Esophagus squamous epithelium (tissue), 4 donors: ENCODE measurements at regions not wholly inside any gene's neighbourhood (a gene's known extent, or its start where the extent isn't known, plus 50 kb on each side); places are given as distances from the start of the nearest gene placed in this dataset.

Experiments used
- POLR2A ChIP-seq, 4 donors: fragments of 450-650 bp; IDR thresholded peaks; one replicate each; pipeline ENCODE4 v1.6.1; 2017; ENCODE audit warnings: antibody characterized with exemption in 4 of 4, mild to moderate bottlenecking in 4 of 4, moderate library complexity in 3 of 4
- TF ChIP-seq, protein P1 (sequence below), 6 experiments: fragments of 450-650 bp in 4 of 6; fragments of 200-600 bp in 2 of 6; sonication (generic) in 2 of 6; IDR thresholded peaks; one replicate each; pipeline ENCODE4 v1.5.1; 2016 to 2019; ENCODE audit warnings: antibody characterized with exemption in 6 of 6, mild to moderate bottlenecking in 4 of 6, moderate library complexity in 4 of 6

DNA sequence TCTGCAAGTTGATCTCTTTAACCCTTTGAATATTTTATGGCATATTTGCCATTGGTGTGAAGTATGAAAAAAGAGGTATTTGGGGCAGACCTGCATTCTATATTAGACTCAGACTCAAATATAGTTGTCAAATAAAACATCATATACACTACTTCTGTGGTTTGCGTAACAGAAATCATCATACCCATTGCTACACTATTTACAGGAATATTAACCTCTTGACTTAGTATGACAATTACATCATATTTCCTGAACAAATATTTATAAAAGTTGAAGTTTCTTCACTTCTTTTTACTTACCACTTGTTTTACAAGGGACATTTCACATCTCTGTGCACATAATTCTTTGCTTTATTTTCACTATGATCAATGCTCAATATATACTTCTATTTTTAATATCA is 206.0 kb downstream of the HAO1 start:
- TF ChIP-seq, protein P1, sequence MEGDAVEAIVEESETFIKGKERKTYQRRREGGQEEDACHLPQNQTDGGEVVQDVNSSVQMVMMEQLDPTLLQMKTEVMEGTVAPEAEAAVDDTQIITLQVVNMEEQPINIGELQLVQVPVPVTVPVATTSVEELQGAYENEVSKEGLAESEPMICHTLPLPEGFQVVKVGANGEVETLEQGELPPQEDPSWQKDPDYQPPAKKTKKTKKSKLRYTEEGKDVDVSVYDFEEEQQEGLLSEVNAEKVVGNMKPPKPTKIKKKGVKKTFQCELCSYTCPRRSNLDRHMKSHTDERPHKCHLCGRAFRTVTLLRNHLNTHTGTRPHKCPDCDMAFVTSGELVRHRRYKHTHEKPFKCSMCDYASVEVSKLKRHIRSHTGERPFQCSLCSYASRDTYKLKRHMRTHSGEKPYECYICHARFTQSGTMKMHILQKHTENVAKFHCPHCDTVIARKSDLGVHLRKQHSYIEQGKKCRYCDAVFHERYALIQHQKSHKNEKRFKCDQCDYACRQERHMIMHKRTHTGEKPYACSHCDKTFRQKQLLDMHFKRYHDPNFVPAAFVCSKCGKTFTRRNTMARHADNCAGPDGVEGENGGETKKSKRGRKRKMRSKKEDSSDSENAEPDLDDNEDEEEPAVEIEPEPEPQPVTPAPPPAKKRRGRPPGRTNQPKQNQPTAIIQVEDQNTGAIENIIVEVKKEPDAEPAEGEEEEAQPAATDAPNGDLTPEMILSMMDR (IDR thresholded peaks at IDR 0.05) = no peak
- TF ChIP-seq POLR2A (IDR thresholded peaks at IDR 0.05) = no peak
